ENCODE measurements at regions not wholly inside any gene's neighbourhood (a gene's known extent, or its start where the extent isn't known, plus 50 kb on each side); places are given as distances from the start of the nearest gene placed in this dataset.

DNA sequence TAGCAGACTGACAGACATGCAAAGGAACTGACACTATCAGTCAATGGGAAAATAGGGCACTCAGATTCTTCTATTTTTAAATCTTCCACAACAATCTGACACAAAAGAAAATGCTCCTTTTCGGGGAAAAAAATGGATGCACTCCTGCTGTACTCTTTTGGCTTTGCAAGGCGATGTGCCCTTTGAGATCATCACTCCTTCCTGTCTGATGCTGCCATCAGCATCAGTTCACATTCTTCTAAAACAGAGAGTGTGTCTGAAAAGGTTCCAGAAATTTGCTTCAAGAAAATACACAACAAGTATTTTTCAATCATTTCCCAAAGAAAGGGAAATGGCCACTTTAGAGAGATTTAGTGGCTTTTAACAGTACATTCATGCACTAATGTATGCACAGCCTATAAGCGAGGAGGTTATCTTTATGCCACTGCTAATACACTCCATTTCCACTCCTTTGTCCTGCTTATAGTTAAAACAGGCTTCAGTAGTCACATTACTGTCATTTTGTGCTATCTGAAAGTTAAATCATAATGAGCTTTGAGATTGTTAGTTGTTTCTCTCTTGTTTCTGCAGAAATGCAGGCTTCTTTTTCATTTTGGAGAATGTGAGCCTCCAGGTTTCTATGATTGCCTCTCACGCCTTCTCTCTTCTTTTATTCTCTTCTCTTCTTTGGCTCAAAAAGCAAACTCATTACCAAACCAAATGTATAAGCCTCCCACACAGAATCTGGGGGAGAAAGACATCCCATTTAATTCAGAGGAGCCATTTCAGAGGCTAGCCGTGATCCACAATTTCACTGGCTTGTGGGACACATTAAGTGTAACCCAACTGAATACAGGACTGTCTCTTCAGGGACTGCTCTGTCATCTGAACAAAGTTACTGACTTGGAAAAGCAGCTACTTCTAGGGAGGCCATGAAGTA, 110.9 kb upstream of the CCDC196 start:
- CTCF ChIA-PET: interaction anchor here (2.7 kb wide), 1 partner anchor 16 kb away, joined by 10 read pairs; no protein-coding TSS in a partner anchor
- WGBS (ENCODE audit: insufficient coverage): 90% methylated on average over 3 of the region's 5 CpGs
- Histone ChIP-seq H3K4me1 (ENCODE audit: control extremely low read depth in 1 of 4, control insufficient read depth in 4 of 4, insufficient read depth in 4 of 4, low read length in 3 of 4) (no peaks in the 10 kb centered on the region), H3K27ac (ENCODE audit: insufficient read depth in 1 of 2, low read depth in 1 of 2, low read length in 2 of 2, poor library complexity in 1 of 2, severe bottlenecking in 2 of 2) (no peak overlapping the region), H3K9me3 (ENCODE audit: control extremely low read depth in 1 of 5, control insufficient read depth in 4 of 5, insufficient read depth in 2 of 5, low read depth in 1 of 5, low read length in 4 of 5) (peaks cover 0 to 3% (median 0%) of the 10 kb centered on the region in 5 experiments), H3K4me3 (ENCODE audit: control insufficient read depth in 1 of 7, extremely low read depth in 1 of 7, insufficient read depth in 4 of 7, low read depth in 2 of 7, low read length in 6 of 7) (no peak overlapping the region), H3K36me3 (ENCODE audit: control insufficient read depth in 4 of 4, insufficient read depth in 4 of 4, low read length in 3 of 4) (no peaks in the 10 kb centered on the region), H3K27me3 (replicated peaks in 2 of 5; ENCODE audit: control insufficient read depth in 4 of 5, insufficient read depth in 5 of 5, low read length in 4 of 5) (no peaks in the 10 kb centered on the region)
- DNase-seq: no peak
- POLR2A ChIA-PET: no interaction called here

GRCh38 chr14:66377574-66377973, 108.6 kb upstream of the CCDC196 start:
- no CpG with 5 or more reads among the region's 1 CpG for WGBS (ENCODE audit: insufficient coverage)
- no peak overlapping the region for H3K27ac ChIP-seq (ENCODE audit: insufficient read depth in 1 of 2, low read depth in 1 of 2, low read length in 2 of 2, poor library complexity in 1 of 2, severe bottlenecking in 2 of 2)
- CTCF ChIA-PET: interaction anchor here (1.1 to 2.7 kb wide), 2 partner anchors 18 to 23 kb away, joined by 3 to 10 read pairs; no protein-coding TSS in a partner anchor

DNA sequence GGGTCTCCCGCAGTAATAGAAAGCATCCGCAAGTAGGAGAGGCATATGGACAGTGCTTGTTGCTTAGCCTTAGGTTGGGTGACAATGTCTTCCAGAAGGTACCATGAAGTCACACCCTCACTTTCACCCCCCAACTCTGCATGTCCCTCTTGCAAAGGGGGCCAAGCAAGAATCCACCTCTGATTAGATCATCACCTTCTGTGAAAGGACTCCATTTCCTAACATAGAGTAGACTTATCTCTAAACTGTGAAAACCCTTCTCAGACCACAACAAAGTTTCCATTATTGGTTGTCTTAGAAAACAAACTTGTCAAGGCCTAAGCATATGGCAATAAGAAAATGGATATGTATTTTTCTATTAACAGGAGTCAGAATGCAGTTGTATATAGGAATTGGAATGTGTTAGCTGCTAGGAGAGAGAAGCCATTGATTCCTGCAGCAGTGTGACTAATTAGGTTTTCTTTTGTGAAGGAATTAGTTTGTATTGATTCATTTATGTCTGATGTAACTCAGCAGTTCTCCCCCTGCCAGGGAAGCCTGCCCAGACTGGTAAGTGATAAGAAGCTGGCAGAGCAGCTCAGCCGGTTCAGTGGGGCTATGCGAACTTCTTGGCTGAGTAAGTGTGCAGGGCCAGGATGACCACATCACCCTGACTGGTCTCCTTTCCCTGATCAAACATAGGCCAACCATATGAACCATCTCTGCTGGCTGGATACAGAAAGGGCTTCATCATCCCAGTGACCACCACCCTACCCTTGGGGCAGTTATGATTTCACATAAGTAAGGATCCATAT, 107.3 kb upstream of the CCDC196 start:
- WGBS (ENCODE audit: insufficient coverage): 93% methylated on average over 4 of the region's 4 CpGs
- Histone ChIP-seq H3K27me3 (replicated peaks in 2 of 5; ENCODE audit: control insufficient read depth in 4 of 5, insufficient read depth in 5 of 5, low read length in 4 of 5) (no peaks in the 10 kb centered on the region), H3K4me1 (ENCODE audit: control extremely low read depth in 1 of 4, control insufficient read depth in 4 of 4, insufficient read depth in 4 of 4, low read length in 3 of 4) (no peaks in the 10 kb centered on the region), H3K9me3 (ENCODE audit: control extremely low read depth in 1 of 5, control insufficient read depth in 4 of 5, insufficient read depth in 2 of 5, low read depth in 1 of 5, low read length in 4 of 5) (no peaks in the 10 kb centered on the region), H3K4me3 (ENCODE audit: control insufficient read depth in 1 of 7, extremely low read depth in 1 of 7, insufficient read depth in 4 of 7, low read depth in 2 of 7, low read length in 6 of 7) (no peak overlapping the region), H3K36me3 (ENCODE audit: control insufficient read depth in 4 of 4, insufficient read depth in 4 of 4, low read length in 3 of 4) (no peaks in the 10 kb centered on the region), H3K27ac (ENCODE audit: insufficient read depth in 1 of 2, low read depth in 1 of 2, low read length in 2 of 2, poor library complexity in 1 of 2, severe bottlenecking in 2 of 2) (no peak overlapping the region)
- CTCF ChIA-PET: interaction anchor here (2.0 kb wide), 1 partner anchor 19 kb away, joined by 5 read pairs; no protein-coding TSS in a partner anchor
- DNase-seq: no peak
- POLR2A ChIA-PET: no interaction called here

More at GRCh38 chr14:66377574-66377973, 108.6 kb upstream of the CCDC196 start:
- Histone ChIP-seq H3K27me3 (replicated peaks in 2 of 5; ENCODE audit: control insufficient read depth in 4 of 5, insufficient read depth in 5 of 5, low read length in 4 of 5) (no peaks in the 10 kb centered on the region), H3K4me3 (ENCODE audit: control insufficient read depth in 1 of 7, extremely low read depth in 1 of 7, insufficient read depth in 4 of 7, low read depth in 2 of 7, low read length in 6 of 7) (no peak overlapping the region), H3K4me1 (ENCODE audit: control extremely low read depth in 1 of 4, control insufficient read depth in 4 of 4, insufficient read depth in 4 of 4, low read length in 3 of 4) (no peaks in the 10 kb centered on the region), H3K9me3 (ENCODE audit: control extremely low read depth in 1 of 5, control insufficient read depth in 4 of 5, insufficient read depth in 2 of 5, low read depth in 1 of 5, low read length in 4 of 5) (peaks cover 0 to 3% (median 0%) of the 10 kb centered on the region in 5 experiments), H3K36me3 (ENCODE audit: control insufficient read depth in 4 of 4, insufficient read depth in 4 of 4, low read length in 3 of 4) (no peaks in the 10 kb centered on the region)
- no peak for DNase-seq
- POLR2A ChIA-PET: no interaction called here

- CTCF ChIA-PET: interaction anchor here (2.0 kb wide), 1 partner anchor 20 kb away, joined by 5 read pairs; no protein-coding TSS in a partner anchor
- WGBS (ENCODE audit: insufficient coverage): 67% methylated on average over 1 of the region's 1 CpG
These were observed 106.0 kb upstream of the CCDC196 start for GRCh38 chr14:66380143-66380542.

DNA sequence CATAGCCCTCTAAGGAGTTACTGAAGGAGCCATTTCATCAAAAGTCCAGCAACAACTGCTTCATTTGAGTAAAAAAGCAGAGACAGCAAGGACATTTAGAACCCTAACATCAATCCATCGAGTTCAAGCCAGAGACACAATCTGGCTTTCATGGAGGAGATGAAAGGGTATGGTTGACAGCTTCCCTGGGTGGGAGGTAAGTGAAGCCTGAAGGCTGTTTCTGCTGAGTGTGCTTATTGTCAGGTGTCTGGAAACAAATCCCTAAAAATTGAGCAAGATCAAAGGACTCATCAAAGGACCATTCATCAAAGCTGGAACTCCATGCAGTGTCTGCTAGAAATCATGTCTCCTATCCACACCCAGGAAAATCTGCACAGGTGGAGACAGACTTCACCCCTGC, 104.4 kb upstream of the CCDC196 start:
- POLR2A ChIA-PET: no interaction called here
- WGBS (ENCODE audit: insufficient coverage): no CpG with 5 or more reads among the region's 1 CpG
- H3K36me3 ChIP-seq (ENCODE audit: control insufficient read depth in 4 of 4, insufficient read depth in 4 of 4, low read length in 3 of 4): no peaks in the 10 kb centered on the region
- no peaks in the 10 kb centered on the region for H3K27me3 ChIP-seq (replicated peaks in 2 of 5; ENCODE audit: control insufficient read depth in 4 of 5, insufficient read depth in 5 of 5, low read length in 4 of 5)
- DNase-seq: no peak
- no peak overlapping the region for H3K4me3 ChIP-seq (ENCODE audit: control insufficient read depth in 1 of 7, extremely low read depth in 1 of 7, insufficient read depth in 4 of 7, low read depth in 2 of 7, low read length in 6 of 7)
- CTCF ChIA-PET: interaction anchor here (1.1 to 1.8 kb wide), 3 partner anchors 10 to 22 kb away, joined by 3 to 7 read pairs (median 5); no protein-coding TSS in a partner anchor
- H3K4me1 ChIP-seq (ENCODE audit: control extremely low read depth in 1 of 4, control insufficient read depth in 4 of 4, insufficient read depth in 4 of 4, low read length in 3 of 4): no peaks in the 10 kb centered on the region
- no peaks in the 10 kb centered on the region for H3K9me3 ChIP-seq (ENCODE audit: control extremely low read depth in 1 of 5, control insufficient read depth in 4 of 5, insufficient read depth in 2 of 5, low read depth in 1 of 5, low read length in 4 of 5)
- H3K27ac ChIP-seq (ENCODE audit: insufficient read depth in 1 of 2, low read depth in 1 of 2, low read length in 2 of 2, poor library complexity in 1 of 2, severe bottlenecking in 2 of 2): no peak overlapping the region

More at GRCh38 chr14:66380143-66380542, 106.0 kb upstream of the CCDC196 start:
- Histone ChIP-seq H3K9me3 (ENCODE audit: control extremely low read depth in 1 of 5, control insufficient read depth in 4 of 5, insufficient read depth in 2 of 5, low read depth in 1 of 5, low read length in 4 of 5) (no peaks in the 10 kb centered on the region), H3K4me1 (ENCODE audit: control extremely low read depth in 1 of 4, control insufficient read depth in 4 of 4, insufficient read depth in 4 of 4, low read length in 3 of 4) (no peaks in the 10 kb centered on the region), H3K27ac (ENCODE audit: insufficient read depth in 1 of 2, low read depth in 1 of 2, low read length in 2 of 2, poor library complexity in 1 of 2, severe bottlenecking in 2 of 2) (no peak overlapping the region), H3K27me3 (replicated peaks in 2 of 5; ENCODE audit: control insufficient read depth in 4 of 5, insufficient read depth in 5 of 5, low read length in 4 of 5) (no peaks in the 10 kb centered on the region), H3K4me3 (ENCODE audit: control insufficient read depth in 1 of 7, extremely low read depth in 1 of 7, insufficient read depth in 4 of 7, low read depth in 2 of 7, low read length in 6 of 7) (no peak overlapping the region), H3K36me3 (ENCODE audit: control insufficient read depth in 4 of 4, insufficient read depth in 4 of 4, low read length in 3 of 4) (no peaks in the 10 kb centered on the region)
- POLR2A ChIA-PET: no interaction called here
- no peak for DNase-seq

DNA sequence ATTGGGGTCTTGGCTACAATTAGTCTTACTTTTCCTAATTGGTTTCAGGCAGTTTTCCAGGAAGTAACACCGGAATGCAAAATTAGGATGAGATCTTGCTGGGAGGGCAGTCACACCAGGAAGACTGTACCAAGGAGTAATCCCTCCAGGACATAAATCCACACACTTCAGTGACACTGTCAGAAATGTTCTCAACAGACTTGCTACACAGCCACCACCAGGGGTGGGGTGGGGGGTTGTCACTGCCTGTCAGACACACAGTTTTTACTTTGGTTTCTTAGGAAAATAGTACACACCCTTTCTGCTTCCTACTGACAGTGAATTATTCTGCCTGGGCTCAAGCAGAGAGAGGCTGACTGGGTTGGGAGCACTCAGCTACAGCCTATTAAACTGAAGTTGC, 102.9 kb upstream of the CCDC196 start:
- ChIA-PET POLR2A (no interaction called here), CTCF (interaction anchor here (1.8 kb wide), 1 partner anchor 20 kb away, joined by 5 read pairs; no protein-coding TSS in a partner anchor)
- H3K4me1 ChIP-seq (ENCODE audit: control extremely low read depth in 1 of 4, control insufficient read depth in 4 of 4, insufficient read depth in 4 of 4, low read length in 3 of 4): no peaks in the 10 kb centered on the region
- no peak overlapping the region for H3K27ac ChIP-seq (ENCODE audit: insufficient read depth in 1 of 2, low read depth in 1 of 2, low read length in 2 of 2, poor library complexity in 1 of 2, severe bottlenecking in 2 of 2)
- no peaks in the 10 kb centered on the region for H3K36me3 ChIP-seq (ENCODE audit: control insufficient read depth in 4 of 4, insufficient read depth in 4 of 4, low read length in 3 of 4)
- H3K4me3 ChIP-seq (ENCODE audit: control insufficient read depth in 1 of 7, extremely low read depth in 1 of 7, insufficient read depth in 4 of 7, low read depth in 2 of 7, low read length in 6 of 7): no peak overlapping the region
- H3K27me3 ChIP-seq (replicated peaks in 2 of 5; ENCODE audit: control insufficient read depth in 4 of 5, insufficient read depth in 5 of 5, low read length in 4 of 5): no peaks in the 10 kb centered on the region
- WGBS (ENCODE audit: insufficient coverage): no CpG with 5 or more reads among the region's 1 CpG
- DNase-seq: no peak
- H3K9me3 ChIP-seq (ENCODE audit: control extremely low read depth in 1 of 5, control insufficient read depth in 4 of 5, insufficient read depth in 2 of 5, low read depth in 1 of 5, low read length in 4 of 5): no peaks in the 10 kb centered on the region

DNA sequence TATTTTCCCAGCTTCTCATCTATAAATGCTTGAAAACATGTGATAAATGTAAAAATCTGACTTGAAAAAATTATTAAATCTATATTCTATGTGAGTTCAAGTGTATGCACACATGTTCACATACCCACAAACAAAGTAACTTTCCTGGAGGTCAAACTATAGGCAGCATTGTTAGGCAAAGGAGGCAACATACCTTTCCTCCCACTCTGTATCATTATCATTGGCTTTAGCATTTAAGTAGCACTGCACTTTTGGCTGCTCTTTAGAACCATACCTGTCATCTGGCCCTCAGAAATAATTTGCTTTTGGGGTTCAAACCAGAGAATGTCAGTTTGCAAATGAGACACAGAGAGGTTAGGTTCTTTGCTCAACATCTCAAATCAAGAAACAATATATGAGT, 102.4 kb upstream of the CCDC196 start:
- H3K4me1 ChIP-seq (ENCODE audit: control extremely low read depth in 1 of 4, control insufficient read depth in 4 of 4, insufficient read depth in 4 of 4, low read length in 3 of 4): no peaks in the 10 kb centered on the region
- no peaks in the 10 kb centered on the region for H3K9me3 ChIP-seq (ENCODE audit: control extremely low read depth in 1 of 5, control insufficient read depth in 4 of 5, insufficient read depth in 2 of 5, low read depth in 1 of 5, low read length in 4 of 5)
- POLR2A ChIA-PET: no interaction called here
- CTCF ChIA-PET: no interaction called here
- H3K4me3 ChIP-seq (ENCODE audit: control insufficient read depth in 1 of 7, extremely low read depth in 1 of 7, insufficient read depth in 4 of 7, low read depth in 2 of 7, low read length in 6 of 7): no peak overlapping the region
- no peak overlapping the region for H3K27ac ChIP-seq (ENCODE audit: insufficient read depth in 1 of 2, low read depth in 1 of 2, low read length in 2 of 2, poor library complexity in 1 of 2, severe bottlenecking in 2 of 2)
- no peaks in the 10 kb centered on the region for H3K36me3 ChIP-seq (ENCODE audit: control insufficient read depth in 4 of 4, insufficient read depth in 4 of 4, low read length in 3 of 4)
- no peaks in the 10 kb centered on the region for H3K27me3 ChIP-seq (replicated peaks in 2 of 5; ENCODE audit: control insufficient read depth in 4 of 5, insufficient read depth in 5 of 5, low read length in 4 of 5)
- no peak for DNase-seq

Data from common myeloid progenitor, CD34-positive (primary cell).